Natural killer cell (primary cell): ENCODE measurements at regions not wholly inside any gene's neighbourhood (a gene's known extent, or its start where the extent isn't known, plus 50 kb on each side); places are given as distances from the start of the nearest gene placed in this dataset.

Source experiments
- ATAC-seq, 3 donors: fragments of 150-1000 bp in 2 of 3; fragments of 200-7000 bp in 1 of 3; cut with Tn5 transposase; 1 replicate in 1 of 3; 2 replicates in 2 of 3; pipeline ENCODE4 v1.10.0; 2021; ENCODE audit warnings: mild to moderate bottlenecking in 2 of 3, moderate library complexity in 2 of 3
- DNase-seq, 2 donors: peaks; one replicate each; pipeline versions ENCODE4 v3.0.0 to v3.0.0-alpha.2; 2013 to 2021; ENCODE audit warnings: mixed read lengths in 1 of 2
- H3K27ac ChIP-seq: one replicate; pipeline ENCODE4 v1.5.1; 2013; ENCODE audit warnings: mild to moderate bottlenecking, low read length
- H3K27me3 ChIP-seq: one replicate; pipeline ENCODE4 v1.6.1; 2013; ENCODE audit warnings: low read length; ENCODE audit not compliant: control insufficient read depth, insufficient read depth
- H3K36me3 ChIP-seq: one replicate; pipeline ENCODE4 v1.6.1; 2013; ENCODE audit warnings: low read length; ENCODE audit not compliant: control insufficient read depth, insufficient read depth
- H3K4me1 ChIP-seq: one replicate; pipeline ENCODE4 v1.6.1; 2013; ENCODE audit warnings: low read length; ENCODE audit not compliant: control insufficient read depth, insufficient read depth
- H3K4me3 ChIP-seq: one replicate; pipeline ENCODE4 v1.5.1; 2013; ENCODE audit warnings: low read length
- H3K9me3 ChIP-seq: one replicate; pipeline ENCODE4 v1.6.1; 2013; ENCODE audit warnings: low read length; ENCODE audit not compliant: control insufficient read depth, insufficient read depth
- H3K27ac Mint-ChIP-seq, 2 donors: one replicate each; pipeline ENCODE4 v1.8.0; 2022; ENCODE audit warnings: mild to moderate bottlenecking in 2 of 2, mixed read lengths in 2 of 2, moderate library complexity in 1 of 2
- H3K27me3 Mint-ChIP-seq, 2 donors: one replicate each; pipeline ENCODE4 v1.8.0; 2022; ENCODE audit warnings: low read depth in 2 of 2, mixed read lengths in 2 of 2
- H3K36me3 Mint-ChIP-seq: one replicate; pipeline ENCODE4 v1.8.0; 2022; ENCODE audit warnings: mixed read lengths
- H3K4me1 Mint-ChIP-seq, 2 donors: one replicate each; pipeline ENCODE4 v1.8.0; 2022; ENCODE audit warnings: mixed read lengths in 2 of 2
- H3K4me3 Mint-ChIP-seq: one replicate; pipeline ENCODE4 v1.8.0; 2022; ENCODE audit warnings: mild to moderate bottlenecking, moderate library complexity, mixed read lengths
- H3K9me3 Mint-ChIP-seq, 2 donors: one replicate each; pipeline ENCODE4 v1.8.0; 2022; ENCODE audit warnings: mixed read lengths in 2 of 2
- CTCF ChIP-seq: fragments of 200-600 bp; IDR thresholded peaks from one replicate; pipeline ENCODE4 v1.8.0; 2022; ENCODE audit warnings: antibody characterized with exemption
- WGBS: methylation state at CpG from one replicate; pipeline ENCODE4 v1.1.7; 2013; ENCODE audit warnings: missing lambda C conversion rate; ENCODE audit not compliant: insufficient coverage; 5-methylcytosine and 5-hydroxymethylcytosine counted together
- intact Hi-C: fragments of 100-400 bp; cut with micrococcal nuclease; formaldehyde crosslinking; loops from one replicate; pipeline ENCODE4 v1.14.2; 2022

DNA sequence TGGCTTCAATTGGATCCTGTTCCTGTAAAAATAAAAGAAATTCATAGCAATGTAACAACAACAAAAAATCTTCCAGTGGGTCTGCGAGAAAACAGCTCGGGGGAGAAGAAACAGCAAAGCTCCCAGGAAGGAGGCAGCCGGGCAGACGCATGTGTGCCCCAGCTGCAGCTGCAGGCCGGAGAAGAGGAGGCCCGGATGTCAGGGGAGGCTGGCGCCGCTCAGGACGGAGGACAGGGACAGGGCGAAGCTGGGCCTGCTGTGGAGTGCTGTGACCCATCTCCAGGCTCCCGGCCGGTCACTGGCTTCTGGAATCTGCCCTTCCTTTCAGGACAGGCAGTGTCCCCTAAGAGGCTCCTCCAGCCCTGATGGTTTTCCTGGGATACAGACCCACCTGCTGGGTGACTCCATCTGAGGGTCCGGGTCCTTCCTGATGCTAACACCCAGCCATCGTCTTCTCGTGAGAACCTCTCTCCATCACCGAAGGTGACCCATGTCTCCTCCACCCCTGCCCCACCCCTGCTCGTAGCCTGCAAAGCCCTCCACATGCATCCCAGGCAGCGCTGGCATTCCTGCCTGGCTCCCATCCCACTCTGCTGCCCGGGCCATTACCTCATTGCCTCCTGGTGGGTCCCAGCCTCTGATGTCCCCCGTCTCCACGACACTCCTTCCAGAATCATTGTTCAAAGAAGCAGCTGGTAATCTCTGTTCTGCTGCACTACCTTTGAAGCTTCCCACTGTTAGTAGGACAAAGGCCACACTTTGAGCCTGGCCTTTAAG is 145.4 kb upstream of the TWIST2 start:
- whole genome bisulfite sequencing: 90% methylated on average over 21 of the region's 21 CpGs
- H3K4me1 Mint-ChIP-seq: no peaks in the 10 kb centered on the region
- Histone ChIP-seq H3K36me3 (no peaks in the 10 kb centered on the region), H3K4me1 (no peaks in the 10 kb centered on the region), H3K9me3 (no peaks in the 10 kb centered on the region), H3K4me3 (no peak overlapping the region), H3K27me3 (no peaks in the 10 kb centered on the region), H3K27ac (no peak overlapping the region)
- intact Hi-C loops: no loop called here
- peaks cover 3 to 4% of the 10 kb centered on the region in 2 donors for H3K27me3 Mint-ChIP-seq
- no peak for TF ChIP-seq CTCF
- no peak for DNase-seq
- H3K27ac Mint-ChIP-seq: no peak overlapping the region
- H3K36me3 Mint-ChIP-seq: no peaks in the 10 kb centered on the region
- ATAC-seq: no peak
- no peak overlapping the region for H3K4me3 Mint-ChIP-seq
- no peaks in the 10 kb centered on the region for H3K9me3 Mint-ChIP-seq

DNA sequence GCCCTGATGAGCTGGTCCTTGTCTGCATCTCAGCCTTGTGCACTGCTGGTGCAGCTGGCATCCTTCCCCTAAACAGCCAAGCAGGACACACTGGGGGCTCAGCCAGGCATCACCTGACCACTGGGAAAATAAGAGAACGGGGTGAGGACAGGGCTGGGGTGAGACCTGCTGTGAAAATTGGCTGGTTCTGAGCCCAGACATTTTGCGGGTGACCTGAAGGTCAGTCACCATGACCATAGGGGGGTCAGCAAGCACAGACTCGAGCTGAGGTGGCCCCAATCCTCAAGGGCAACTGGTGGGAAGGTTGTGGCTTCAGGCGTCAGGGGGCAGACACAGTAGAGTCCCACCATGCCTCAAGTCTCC is 144.9 kb upstream of the TWIST2 start:
- ATAC-seq (no peak), DNase-seq (no peak)
- Histone ChIP-seq H3K9me3 (no peaks in the 10 kb centered on the region), H3K4me3 (no peak overlapping the region), H3K4me1 (no peaks in the 10 kb centered on the region), H3K36me3 (no peaks in the 10 kb centered on the region), H3K27me3 (no peaks in the 10 kb centered on the region), H3K27ac (no peak overlapping the region)
- Mint-ChIP-seq H3K4me3 (no peak overlapping the region), H3K27ac (no peak overlapping the region), H3K9me3 (no peaks in the 10 kb centered on the region), H3K27me3 (peaks cover 3 to 10% of the 10 kb centered on the region in 2 donors), H3K36me3 (no peaks in the 10 kb centered on the region), H3K4me1 (no peaks in the 10 kb centered on the region)
- no peak for TF ChIP-seq CTCF
- WGBS: 83% methylated on average over 4 of the region's 4 CpGs
- intact Hi-C loops: no loop called here

DNA sequence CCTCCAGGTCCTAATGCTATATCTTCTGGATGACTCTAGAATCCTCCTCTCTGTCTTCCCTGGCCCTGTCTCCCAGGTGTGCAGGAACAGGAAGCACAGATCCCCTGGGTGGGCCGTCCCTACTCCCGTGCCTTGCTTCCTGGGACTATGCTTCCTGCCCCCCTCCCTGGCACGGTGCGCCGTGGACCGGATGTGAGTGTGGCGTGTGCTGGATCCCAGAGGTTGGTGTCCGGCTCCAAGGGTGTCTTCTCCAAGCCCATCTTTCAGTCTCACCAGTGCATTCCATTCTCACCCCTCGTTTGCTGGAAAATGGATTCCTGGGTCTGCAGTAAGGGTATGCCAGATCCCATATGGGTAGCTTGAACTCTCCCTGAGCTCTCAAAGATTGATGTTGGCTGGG is 144.4 kb upstream of the TWIST2 start:
- TF ChIP-seq CTCF: no peak
- 82% methylated on average over 8 of the region's 9 CpGs for WGBS
- Mint-ChIP-seq H3K4me3 (no peak overlapping the region), H3K9me3 (no peaks in the 10 kb centered on the region), H3K27me3 (peaks cover 5 to 14% of the 10 kb centered on the region in 2 donors), H3K27ac (no peak overlapping the region), H3K36me3 (no peaks in the 10 kb centered on the region), H3K4me1 (no peaks in the 10 kb centered on the region)
- Histone ChIP-seq H3K27ac (no peak overlapping the region), H3K4me3 (no peak overlapping the region), H3K27me3 (no peaks in the 10 kb centered on the region), H3K36me3 (no peaks in the 10 kb centered on the region), H3K4me1 (no peaks in the 10 kb centered on the region), H3K9me3 (no peaks in the 10 kb centered on the region)
- intact Hi-C loops: no loop called here
- no peak for DNase-seq
- no peak for ATAC-seq
